Activated CD4-positive, alpha-beta memory T cell treated with anti-CD3 and anti-CD28 coated beads, Interleukin-2, amount 10 ng/mL, durations not matched to agents 7 days and 5 days (primary cell): ENCODE measurements at regions not wholly inside any gene's neighbourhood (a gene's known extent, or its start where the extent isn't known, plus 50 kb on each side); places are given as distances from the start of the nearest gene placed in this dataset.
"Not testable (repeated sequence)": the region's sequence is repeated elsewhere in the genome, so short reads cannot be mapped to it uniquely, and the experiment has no call there.

Experiments used
- CTCF ChIA-PET: fragments of 350-600 bp; sonication (Branson Sonifier 250); formaldehyde crosslinking; loops from one replicate; lab custom pipeline; 2021; ENCODE audit warnings: antibody characterized with exemption, inconsistent platforms; lab: Charles Lee
- POLR2A ChIA-PET: fragments of 350-600 bp; sonication (Branson Sonifier 250); formaldehyde crosslinking; loops from one replicate; lab custom pipeline; 2021; ENCODE audit warnings: antibody characterized with exemption; lab: Charles Lee
- DNase-seq: peaks from one replicate; pipeline ENCODE4 v3.0.0-alpha.2; 2020
- H3K27ac Mint-ChIP-seq: one replicate; pipeline ENCODE4 v1.8.0; 2021; ENCODE audit warnings: mild to moderate bottlenecking, mixed read lengths
- H3K27me3 Mint-ChIP-seq: one replicate; pipeline ENCODE4 v1.8.0; 2021; ENCODE audit warnings: mixed read lengths
- H3K36me3 Mint-ChIP-seq: one replicate; pipeline ENCODE4 v1.8.0; 2021; ENCODE audit warnings: low read depth, mixed read lengths
- H3K4me1 Mint-ChIP-seq: one replicate; pipeline ENCODE4 v1.8.0; 2021; ENCODE audit warnings: mixed read lengths
- H3K4me3 Mint-ChIP-seq: one replicate; pipeline ENCODE4 v1.8.0; 2021; ENCODE audit warnings: mild to moderate bottlenecking, mixed read lengths
- H3K9me3 Mint-ChIP-seq: one replicate; pipeline ENCODE4 v1.8.0; 2021; ENCODE audit warnings: mixed read lengths

DNA sequence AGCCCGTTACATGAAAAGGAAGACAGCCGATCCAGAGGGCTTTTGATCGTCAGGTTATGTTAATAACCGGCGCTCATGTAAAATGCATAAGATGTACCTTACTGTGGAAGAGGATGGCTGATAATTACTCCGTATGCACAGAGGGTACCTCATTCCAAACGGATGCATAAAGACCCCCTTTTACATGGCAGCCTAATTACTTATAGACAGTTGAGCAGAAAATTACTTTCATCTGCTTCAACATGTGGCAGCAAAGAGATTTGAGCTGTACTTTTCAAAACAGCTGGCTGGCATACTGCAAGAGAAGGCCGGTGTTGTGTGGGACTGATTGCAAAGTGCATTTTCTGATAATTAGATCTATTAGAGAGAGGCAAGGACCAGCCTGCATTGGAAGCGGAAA, 103.4 kb downstream of the SHOX start:
- CTCF ChIA-PET, result no interaction called here
- POLR2A ChIA-PET, result no interaction called here

DNA sequence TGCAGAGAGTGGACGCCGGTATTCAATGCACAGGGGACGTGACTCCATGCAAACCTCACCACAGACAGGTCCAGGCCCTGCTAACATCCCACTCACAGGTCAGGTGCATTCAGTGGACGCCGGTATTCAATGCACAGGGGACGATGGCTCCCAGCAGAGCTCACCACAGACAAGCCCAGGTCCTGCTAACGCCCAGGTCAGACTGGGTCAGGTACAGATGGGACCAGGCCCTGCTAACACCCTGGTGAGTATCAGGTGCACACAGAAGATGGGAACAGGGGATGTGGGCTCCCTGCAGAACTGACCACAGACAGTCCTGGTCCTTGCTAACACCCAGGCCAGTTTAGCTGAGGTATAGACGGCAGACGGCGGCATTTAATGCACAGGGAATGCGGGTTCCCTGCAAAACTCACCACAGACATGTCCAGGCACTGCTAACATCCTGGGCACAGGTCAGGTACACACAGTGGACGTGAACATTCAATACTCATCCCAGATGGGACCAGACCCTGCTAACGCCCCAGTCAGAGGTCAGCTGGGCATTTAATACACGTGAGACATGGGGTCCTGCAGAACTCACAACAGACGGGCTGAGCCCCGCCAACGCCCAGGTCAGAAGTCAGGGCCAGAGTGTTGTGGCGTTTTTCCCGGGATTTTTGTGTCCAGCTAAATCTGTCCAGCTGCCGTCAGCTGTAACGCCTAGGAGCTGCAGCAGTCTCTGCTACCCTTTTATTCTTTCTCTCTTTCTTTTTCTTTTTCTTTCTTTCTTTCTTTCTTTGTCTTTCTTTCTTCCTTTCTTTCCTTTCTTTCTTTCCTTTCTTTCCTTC, 99.2 kb downstream of the SHOX start:
- Mint-ChIP-seq H3K27me3 (no peaks in the 10 kb centered on the region), H3K9me3 (peaks cover 11% of the 10 kb centered on the region), H3K27ac (no peak overlapping the region), H3K36me3 (no peaks in the 10 kb centered on the region), H3K4me3 (no peak overlapping the region), H3K4me1 (no peaks in the 10 kb centered on the region)
- DNase-seq, result no peak
- POLR2A ChIA-PET, result no interaction called here
- CTCF ChIA-PET, result no interaction called here

More for the DNA sequence above, 103.4 kb downstream of the SHOX start:
- Mint-ChIP-seq H3K9me3 (peaks cover 18% of the 10 kb centered on the region), H3K27me3 (no peaks in the 10 kb centered on the region), H3K36me3 (no peaks in the 10 kb centered on the region), H3K27ac (no peak overlapping the region), H3K4me3 (no peak overlapping the region), H3K4me1 (no peaks in the 10 kb centered on the region)
- no peak for DNase-seq

DNA sequence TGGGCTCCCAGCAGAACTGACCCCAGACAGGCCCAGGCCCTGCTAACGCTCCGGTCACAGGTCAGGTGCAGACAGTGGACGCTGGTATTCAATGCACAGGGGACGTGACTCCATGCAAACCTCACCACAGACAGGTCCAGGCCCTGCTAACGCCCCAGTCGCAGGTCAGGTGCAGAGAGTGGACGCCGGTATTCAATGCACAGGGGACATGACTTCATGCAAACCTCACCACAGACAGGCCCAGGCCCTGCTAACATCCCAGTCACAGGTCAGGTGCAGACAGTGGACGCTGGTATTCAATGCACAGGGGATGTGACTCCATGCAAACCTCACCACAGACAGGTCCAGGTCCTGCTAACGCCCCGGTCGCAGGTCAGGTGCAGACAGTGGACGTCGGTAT, 98.5 kb downstream of the SHOX start:
- H3K36me3 Mint-ChIP-seq, H3K4me3 Mint-ChIP-seq, H3K27me3 Mint-ChIP-seq, DNase-seq, POLR2A ChIA-PET, H3K27ac Mint-ChIP-seq, H3K4me1 Mint-ChIP-seq, CTCF ChIA-PET: not testable (repeated sequence)
- H3K9me3 Mint-ChIP-seq, result peaks cover 16% of the 10 kb centered on the region

DNA sequence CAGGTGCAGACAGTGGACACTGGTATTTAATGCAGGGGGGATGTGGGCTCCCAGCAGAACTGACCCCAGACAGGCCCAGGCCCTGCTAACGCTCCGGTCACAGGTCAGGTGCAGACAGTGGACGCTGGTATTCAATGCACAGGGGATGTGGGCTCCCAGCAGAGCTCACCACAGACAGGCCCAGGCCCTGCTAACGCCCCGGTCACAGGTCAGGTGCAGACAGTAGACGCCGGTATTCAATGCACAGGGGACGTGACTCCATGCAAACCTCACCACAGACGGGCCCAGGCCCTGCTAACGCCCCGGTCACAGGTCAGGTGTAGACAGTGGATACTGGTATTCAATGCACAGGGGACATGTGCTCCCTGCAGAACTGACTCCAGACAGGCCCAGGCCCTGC, 98.0 kb downstream of the SHOX start:
- H3K36me3 Mint-ChIP-seq, CTCF ChIA-PET, H3K27me3 Mint-ChIP-seq, H3K4me1 Mint-ChIP-seq, H3K4me3 Mint-ChIP-seq, H3K27ac Mint-ChIP-seq, POLR2A ChIA-PET, DNase-seq: not testable (repeated sequence)
- peaks cover 18% of the 10 kb centered on the region for H3K9me3 Mint-ChIP-seq

DNA sequence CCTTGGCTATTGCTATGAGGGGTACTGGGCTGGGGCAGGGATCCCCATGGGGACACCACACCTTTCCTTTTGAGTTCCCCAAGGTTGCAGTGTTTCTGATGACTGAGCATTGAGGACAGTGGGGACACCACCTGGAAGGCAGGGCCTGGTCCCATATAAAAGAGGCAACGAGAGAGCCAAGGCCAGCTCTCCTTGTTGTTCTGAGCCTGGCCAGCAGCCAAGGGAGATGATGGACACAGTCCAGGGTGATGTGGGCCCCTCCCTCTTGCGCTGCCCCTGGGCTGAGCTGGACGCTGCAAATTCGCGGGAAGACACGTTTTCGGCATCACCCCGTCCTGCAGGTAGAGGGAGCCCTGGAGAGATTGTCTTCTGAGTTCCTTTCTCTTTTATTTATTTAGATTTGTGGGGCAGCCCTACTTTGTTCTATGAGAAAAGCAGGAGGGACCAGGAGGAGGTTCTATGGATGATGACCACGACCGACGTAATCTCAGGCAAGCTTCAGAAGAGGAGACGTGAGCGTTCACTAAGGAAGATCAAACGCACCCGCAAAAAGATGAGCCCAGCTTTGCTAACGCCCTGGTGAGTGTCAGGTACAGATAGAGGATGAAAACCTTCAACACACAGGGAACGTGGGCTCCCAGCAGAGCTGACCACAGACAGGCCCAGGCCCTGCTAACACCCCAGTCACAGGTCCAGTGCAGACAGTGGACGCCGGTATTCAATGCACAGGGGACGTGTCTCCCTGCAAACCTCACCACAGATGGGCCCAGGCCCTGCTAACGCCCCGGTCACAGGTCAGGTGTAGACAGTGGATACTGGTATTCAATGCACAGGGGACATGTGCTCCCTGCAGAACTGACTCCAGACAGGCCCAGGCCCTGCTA, 97.4 kb downstream of the SHOX start:
- Mint-ChIP-seq H3K4me3 (no peak overlapping the region), H3K9me3 (peaks cover 19% of the 10 kb centered on the region), H3K4me1 (no peaks in the 10 kb centered on the region), H3K27ac (no peak overlapping the region), H3K27me3 (no peaks in the 10 kb centered on the region), H3K36me3 (no peaks in the 10 kb centered on the region)
- ChIA-PET CTCF (no interaction called here), POLR2A (no interaction called here)
- DNase-seq, result no peak

DNA sequence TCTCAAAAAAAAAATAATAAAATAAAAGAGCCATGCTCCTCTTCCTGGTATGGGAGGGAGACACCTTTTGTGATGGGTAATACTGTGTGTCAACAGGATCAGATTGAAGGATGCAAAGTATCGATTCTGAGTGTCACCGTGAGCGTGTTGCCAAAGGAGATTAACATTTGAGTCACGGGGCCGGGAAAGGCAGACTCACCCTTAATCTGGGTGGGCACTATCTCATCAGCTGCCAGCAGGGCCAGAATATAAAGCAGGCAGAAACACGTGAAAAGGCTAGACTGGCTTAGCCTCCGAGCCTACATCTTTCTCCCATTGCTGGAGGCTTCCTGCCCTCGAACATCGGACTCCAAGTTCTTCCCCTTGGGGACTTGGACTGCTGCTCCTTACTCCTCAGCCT, 95.4 kb downstream of the SHOX start:
- POLR2A ChIA-PET, result no interaction called here
- Mint-ChIP-seq H3K9me3 (peaks cover 19% of the 10 kb centered on the region), H3K27ac (no peak overlapping the region), H3K27me3 (no peaks in the 10 kb centered on the region), H3K4me3 (no peak overlapping the region), H3K4me1 (no peaks in the 10 kb centered on the region), H3K36me3 (no peaks in the 10 kb centered on the region)
- CTCF ChIA-PET, result no interaction called here
- DNase-seq, result no peak

DNA sequence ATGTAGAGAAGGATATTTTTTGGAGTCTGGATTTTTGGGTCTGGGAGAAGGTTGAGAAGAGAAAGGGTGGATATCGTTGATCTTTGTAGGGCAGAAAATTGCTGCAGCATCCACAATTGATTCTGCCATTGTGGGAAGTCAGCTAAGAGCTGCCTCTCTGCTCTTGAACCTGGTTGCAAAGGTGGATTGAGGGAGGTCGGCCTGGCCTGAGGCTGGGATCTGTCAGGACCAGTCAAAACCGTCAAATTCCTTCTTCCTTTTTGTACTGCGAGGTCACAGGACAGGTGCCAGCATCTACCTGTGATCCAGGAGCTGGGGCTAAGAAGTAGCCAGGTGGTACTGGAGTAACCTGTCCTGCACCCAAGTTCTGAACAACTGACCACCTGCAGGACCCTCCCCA, 93.7 kb downstream of the SHOX start:
- no peaks in the 10 kb centered on the region for H3K36me3 Mint-ChIP-seq
- H3K27ac Mint-ChIP-seq, result no peak overlapping the region

DNA sequence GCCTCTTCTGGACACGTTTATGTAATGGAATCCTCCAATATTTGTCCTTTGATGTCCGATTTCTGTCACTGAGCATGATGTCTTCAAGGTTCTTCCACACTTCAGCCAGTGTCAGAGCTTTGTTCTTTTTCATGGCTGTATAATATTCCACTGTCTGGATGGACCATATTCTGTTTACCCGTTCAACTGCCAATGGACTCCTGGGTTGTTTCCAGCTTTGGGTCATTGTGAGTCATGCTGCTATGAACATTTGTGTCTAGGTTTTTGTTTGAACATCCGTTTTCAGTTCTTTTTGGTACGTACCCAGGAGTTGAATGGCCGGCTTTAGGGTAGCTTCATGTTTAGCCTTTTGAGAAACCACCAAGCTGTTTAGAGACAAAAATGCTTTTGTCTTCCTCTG, 93.2 kb downstream of the SHOX start:
- Mint-ChIP-seq H3K36me3 (no peaks in the 10 kb centered on the region), H3K4me1 (no peaks in the 10 kb centered on the region), H3K27ac (no peak overlapping the region), H3K27me3 (no peaks in the 10 kb centered on the region), H3K4me3 (no peak overlapping the region), H3K9me3 (peaks cover 21% of the 10 kb centered on the region)
- no peak for DNase-seq
- POLR2A ChIA-PET, result no interaction called here
- CTCF ChIA-PET, result no interaction called here

More for the DNA sequence above, 93.7 kb downstream of the SHOX start:
- no peak overlapping the region for H3K4me3 Mint-ChIP-seq
- DNase-seq, result peak; percentile 23
- no peaks in the 10 kb centered on the region for H3K4me1 Mint-ChIP-seq
- POLR2A ChIA-PET, result no interaction called here
- H3K27me3 Mint-ChIP-seq, result no peaks in the 10 kb centered on the region
- CTCF ChIA-PET, result no interaction called here
- H3K9me3 Mint-ChIP-seq, result peaks cover 21% of the 10 kb centered on the region

DNA sequence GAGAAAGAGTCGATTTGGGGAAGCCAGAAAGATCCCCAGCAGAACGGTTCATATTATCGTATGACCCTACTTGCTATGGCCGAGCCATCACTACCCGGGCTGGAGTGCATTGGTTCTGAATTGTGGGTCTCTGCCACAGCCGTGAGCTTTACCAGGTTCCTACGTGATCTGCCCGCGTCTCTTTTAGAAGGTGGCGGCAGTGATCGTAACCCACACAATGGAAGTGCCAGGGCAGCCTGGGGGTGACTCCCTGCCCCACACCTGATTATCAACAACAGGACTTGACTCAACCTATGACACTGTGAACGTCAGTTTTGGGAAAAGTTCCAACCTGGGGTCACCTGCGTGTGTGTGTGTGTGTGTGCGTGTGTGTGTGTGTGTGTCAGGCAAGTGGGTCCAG, 90.8 kb downstream of the SHOX start:
- no peaks in the 10 kb centered on the region for H3K4me1 Mint-ChIP-seq
- H3K36me3 Mint-ChIP-seq, result no peaks in the 10 kb centered on the region
- H3K27ac Mint-ChIP-seq, result no peak overlapping the region
- peaks cover 30% of the 10 kb centered on the region for H3K9me3 Mint-ChIP-seq
- H3K27me3 Mint-ChIP-seq, result no peaks in the 10 kb centered on the region
- POLR2A ChIA-PET, result no interaction called here
- no peak for DNase-seq
- H3K4me3 Mint-ChIP-seq, result no peak overlapping the region
- CTCF ChIA-PET, result no interaction called here

DNA sequence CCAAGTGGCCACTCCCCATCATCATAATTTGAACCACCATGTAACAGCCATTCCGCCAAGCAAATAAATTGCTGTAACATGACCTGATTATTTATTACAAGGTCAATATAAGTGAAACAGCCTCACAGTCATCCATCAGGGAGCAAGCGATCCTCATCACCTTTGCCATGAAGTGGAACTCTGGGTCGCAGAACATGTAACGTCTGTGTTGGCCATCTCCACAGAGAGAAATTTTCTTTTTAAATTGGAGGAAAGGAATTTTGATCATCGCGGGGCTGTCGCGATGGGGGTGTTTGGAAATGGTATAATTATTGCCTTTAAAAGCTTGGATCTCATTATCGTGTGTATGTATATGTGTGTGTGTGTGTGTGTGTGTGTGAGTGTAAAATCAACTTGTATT, 90.2 kb downstream of the SHOX start:
- Mint-ChIP-seq H3K27ac (no peak overlapping the region), H3K4me1 (no peaks in the 10 kb centered on the region), H3K9me3 (peaks cover 32% of the 10 kb centered on the region), H3K36me3 (no peaks in the 10 kb centered on the region), H3K4me3 (no peak overlapping the region), H3K27me3 (no peaks in the 10 kb centered on the region)
- POLR2A ChIA-PET, result no interaction called here
- CTCF ChIA-PET, result no interaction called here
- no peak for DNase-seq

DNA sequence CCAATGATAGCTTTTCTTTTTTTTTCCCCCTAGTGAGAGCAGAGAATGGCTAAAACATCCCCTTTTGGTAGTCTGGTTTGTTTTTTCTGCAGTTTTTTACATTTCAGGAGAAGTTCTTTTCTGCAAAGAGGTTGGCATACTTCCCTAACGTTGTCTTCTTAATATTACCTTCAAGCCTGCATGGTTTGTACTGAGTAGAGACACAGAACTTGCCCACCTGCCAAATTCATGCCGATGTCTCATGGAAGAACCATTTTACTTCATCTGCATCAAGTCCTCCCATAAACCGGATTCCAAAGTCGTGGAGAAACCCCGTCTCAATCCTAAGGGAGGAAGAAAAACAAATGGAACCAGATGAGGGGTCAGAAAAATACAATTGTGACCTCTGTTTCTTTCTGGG, 89.7 kb downstream of the SHOX start:
- DNase-seq, result no peak
- no peak overlapping the region for H3K27ac Mint-ChIP-seq
- H3K36me3 Mint-ChIP-seq, result no peaks in the 10 kb centered on the region
- peaks cover 29% of the 10 kb centered on the region for H3K9me3 Mint-ChIP-seq
- no peak overlapping the region for H3K4me3 Mint-ChIP-seq
- ChIA-PET CTCF (no interaction called here), POLR2A (no interaction called here)
- no peaks in the 10 kb centered on the region for H3K27me3 Mint-ChIP-seq
- no peaks in the 10 kb centered on the region for H3K4me1 Mint-ChIP-seq

DNA sequence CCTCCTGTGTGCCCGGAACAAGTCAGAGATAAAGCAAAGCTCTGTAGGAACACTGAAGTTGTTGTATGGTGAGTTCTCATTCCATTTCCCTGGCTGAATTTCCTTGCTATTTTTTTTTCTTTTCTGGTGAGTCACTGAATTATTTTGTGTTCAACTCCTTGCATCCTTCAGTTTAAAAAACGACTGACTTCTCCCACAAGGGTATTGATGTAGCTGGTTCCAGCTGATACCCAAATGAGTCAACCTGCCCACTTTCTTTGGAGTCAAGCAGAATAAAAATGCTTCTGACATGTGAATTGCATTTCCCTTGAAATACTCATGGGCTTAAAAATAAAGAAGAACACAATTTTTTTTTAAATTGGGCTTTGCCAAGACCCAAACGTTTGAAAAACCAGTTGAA, 85.5 kb downstream of the SHOX start:
- POLR2A ChIA-PET, result no interaction called here
- no peaks in the 10 kb centered on the region for H3K4me1 Mint-ChIP-seq
- no peak overlapping the region for H3K27ac Mint-ChIP-seq
- no peak for DNase-seq
- CTCF ChIA-PET, result no interaction called here
- no peaks in the 10 kb centered on the region for H3K27me3 Mint-ChIP-seq
- H3K9me3 Mint-ChIP-seq, result peaks cover 31% of the 10 kb centered on the region
- no peaks in the 10 kb centered on the region for H3K36me3 Mint-ChIP-seq
- H3K4me3 Mint-ChIP-seq, result no peak overlapping the region

DNA sequence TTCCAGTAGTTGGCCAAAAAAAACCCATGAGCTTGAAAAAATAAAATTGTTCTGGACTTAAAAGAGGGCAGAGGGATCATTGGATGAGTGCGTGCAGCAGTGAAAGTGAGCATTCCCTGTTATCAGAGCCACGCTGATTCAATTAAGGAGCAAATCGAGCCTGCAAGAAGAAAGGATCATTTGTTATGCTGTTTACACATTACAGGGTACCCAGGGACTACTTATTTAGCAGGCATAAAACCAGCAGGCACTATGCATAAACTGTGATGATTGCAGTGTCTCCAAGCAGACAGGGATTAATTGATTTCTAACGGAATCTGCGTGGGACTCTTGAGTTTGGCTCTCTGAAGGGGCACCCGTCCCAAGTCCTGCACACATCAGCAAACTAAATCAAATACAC, 83.5 kb downstream of the SHOX start:
- Mint-ChIP-seq H3K4me3 (no peak overlapping the region), H3K4me1 (no peaks in the 10 kb centered on the region), H3K27me3 (no peaks in the 10 kb centered on the region), H3K36me3 (no peaks in the 10 kb centered on the region), H3K27ac (no peak overlapping the region), H3K9me3 (peaks cover 31% of the 10 kb centered on the region)
- ChIA-PET CTCF (no interaction called here), POLR2A (no interaction called here)
- DNase-seq, result no peak
